Endothelial cell of umbilical vein (primary cell): ENCODE measurements at regions not wholly inside any gene's neighbourhood (a gene's known extent, or its start where the extent isn't known, plus 50 kb on each side); places are given as distances from the start of the nearest gene placed in this dataset.

Source experiments
- BruUV-seq: library from RNA; stranded (reverse); fragments of 400-500 nt; replicated peaks from 2 replicates; lab custom pipeline; 2021; lab: Mats Ljungman, UMichigan
- CTCF ChIA-PET: fragments of 300-600, 350-600 bp; sonication (Branson Sonifier 250); formaldehyde crosslinking; loops from one replicate; lab custom pipeline; 2021; ENCODE audit warnings: antibody characterized with exemption, inconsistent platforms; lab: Charles Lee
- POLR2A ChIA-PET: fragments of 300-600, 350-600 bp; sonication (Branson Sonifier 250); formaldehyde crosslinking; loops from one replicate; lab custom pipeline; 2021; ENCODE audit warnings: antibody characterized with exemption, inconsistent platforms; lab: Charles Lee
- DNase-seq: peaks from one replicate; pipeline ENCODE4 v3.0.0-alpha.2; 2011; ENCODE audit warnings: low read depth, low spot score
- FAIRE-seq: peaks from 2 replicates; lab custom pipeline; 2011; peaks lifted over from hg19 to GRCh38; lab: Jason Lieb, UNC
- H2AFZ ChIP-seq: 2 replicates; pipeline ENCODE4 v1.6.0; 2012; ENCODE audit warnings: low read depth, low read length, control low read depth, inconsistent platforms
- H3K27ac ChIP-seq: 2 replicates; pipeline ENCODE4 v1.5.1; 2011; ENCODE audit warnings: low read depth, mild to moderate bottlenecking, control low read depth, low read length, moderate library complexity; ENCODE audit not compliant: insufficient read depth
- H3K27me3 ChIP-seq, 2 experiments: 2 replicates each; pipeline versions ENCODE4 v1.6.0 to v1.6.1; 2011; ENCODE audit warnings: low read length in 2 of 2, mixed read lengths in 1 of 2; ENCODE audit not compliant: control insufficient read depth in 2 of 2, insufficient read depth in 2 of 2
- H3K36me3 ChIP-seq, 2 experiments: 2 replicates in 1 of 2; 3 replicates in 1 of 2; pipeline ENCODE4 v1.5.1; 2011; ENCODE audit warnings: low read length in 2 of 2, mild to moderate bottlenecking in 1 of 2, moderate library complexity in 1 of 2; ENCODE audit not compliant: control insufficient read depth in 2 of 2, insufficient read depth in 2 of 2; ENCODE audit errors: extremely low read depth in 1 of 2
- H3K4me1 ChIP-seq: 3 replicates; pipeline ENCODE4 v1.5.1; 2011; ENCODE audit warnings: mild to moderate bottlenecking, low read length; ENCODE audit not compliant: control insufficient read depth, insufficient read depth; ENCODE audit errors: extremely low read depth
- H3K4me2 ChIP-seq: 2 replicates; pipeline ENCODE4 v1.6.1; 2011; ENCODE audit warnings: low read length, control low read depth, mixed read lengths; ENCODE audit not compliant: insufficient read depth
- H3K4me3 ChIP-seq, 3 experiments: fragments of 200-600 bp in 1 of 3; sonication (generic), shearing (Covaris generic) in 1 of 3; replicated peaks in 1 of 3; 2 replicates each; pipeline ENCODE4 v1.5.1; 2011 to 2016; ENCODE audit warnings: control low read depth in 3 of 3, low read length in 3 of 3, mild to moderate bottlenecking in 2 of 3, inconsistent platforms in 1 of 3, low read depth in 1 of 3, moderate library complexity in 1 of 3; ENCODE audit not compliant: insufficient read depth in 1 of 3
- H3K79me2 ChIP-seq: 2 replicates; pipeline ENCODE4 v1.6.0; 2012; ENCODE audit warnings: low read length, inconsistent platforms; ENCODE audit not compliant: control insufficient read depth, insufficient read depth
- H3K9ac ChIP-seq: replicated peaks from 2 replicates; pipeline ENCODE3; 2011; ENCODE audit warnings: low read length, control low read depth; ENCODE audit not compliant: insufficient read depth; ENCODE audit errors: extremely low read depth
- H3K9me1 ChIP-seq: replicated peaks from 3 replicates; pipeline ENCODE4 v1.6.0; 2011; ENCODE audit warnings: mild to moderate bottlenecking, low read length; ENCODE audit not compliant: control insufficient read depth, insufficient read depth; ENCODE audit errors: extremely low read depth
- H3K9me3 ChIP-seq: replicated peaks from 2 replicates; pipeline ENCODE4 v1.5.1; 2012; ENCODE audit warnings: low read length, inconsistent platforms; ENCODE audit not compliant: control insufficient read depth, insufficient read depth
- H4K20me1 ChIP-seq: replicated peaks from 2 replicates; pipeline ENCODE3; 2011; ENCODE audit warnings: mild to moderate bottlenecking, low read length; ENCODE audit not compliant: control insufficient read depth, insufficient read depth; ENCODE audit errors: extremely low read depth
- CTCF ChIP-seq, 2 donors: IDR thresholded peaks; 1 replicate in 1 of 2; 2 replicates in 1 of 2; pipeline ENCODE4 v1.5.1; 2011; ENCODE audit warnings: low read length in 2 of 2, mild to moderate bottlenecking in 2 of 2, moderate library complexity in 2 of 2, control low read depth in 1 of 2, inconsistent platforms in 1 of 2, low read depth in 1 of 2; ENCODE audit not compliant: insufficient read depth in 1 of 2; ENCODE audit errors: extremely low read depth in 1 of 2
- EZH2 ChIP-seq: IDR thresholded peaks from 2 replicates; pipeline ENCODE4 v1.6.1; 2012; ENCODE audit warnings: borderline replicate concordance, low read depth, mild to moderate bottlenecking, moderate library complexity, low read length, inconsistent platforms; ENCODE audit not compliant: severe bottlenecking
- FOS ChIP-seq: IDR thresholded peaks from 2 replicates; pipeline ENCODE4 v1.6.1; 2011; ENCODE audit warnings: mild to moderate bottlenecking, low read length, moderate library complexity, borderline replicate concordance; ENCODE audit not compliant: insufficient read depth
- GATA2 ChIP-seq: IDR thresholded peaks from 2 replicates; pipeline ENCODE4 v1.7.0; 2011; ENCODE audit warnings: low read depth, mild to moderate bottlenecking, moderate library complexity, mixed read lengths, low read length; ENCODE audit not compliant: insufficient read length, insufficient read depth
- JUN ChIP-seq: IDR thresholded peaks from 2 replicates; pipeline ENCODE4 v1.6.1; 2011; ENCODE audit warnings: borderline replicate concordance, low read depth; ENCODE audit not compliant: insufficient read length, insufficient read depth
- MAX ChIP-seq: IDR thresholded peaks from 2 replicates; pipeline ENCODE4 v1.6.1; 2011; ENCODE audit not compliant: insufficient read depth, insufficient read length
- MYC ChIP-seq: IDR thresholded peaks from one replicate; pipeline ENCODE4 v1.6.1; 2011; ENCODE audit warnings: mild to moderate bottlenecking, low read depth, low read length
- POLR2A ChIP-seq: IDR thresholded peaks from 2 replicates; pipeline ENCODE4 v1.6.1; 2012; ENCODE audit warnings: low read depth, mild to moderate bottlenecking, control low read depth, low read length
- POLR2AphosphoS5 ChIP-seq: IDR thresholded peaks from 2 replicates; pipeline ENCODE4 v1.6.1; 2012; ENCODE audit warnings: low read depth, mild to moderate bottlenecking, control low read depth, low read length, moderate library complexity; ENCODE audit not compliant: insufficient read depth
- dilution Hi-C: fragments of 300-500 bp; cut with MboI; formaldehyde crosslinking; loops from one replicate; pipeline ENCODE4 v1.15.0; 2019; ENCODE audit warnings: low sequenced_read_pairs; ENCODE audit not compliant: extremely low pct_ligation_motif_present
- intact Hi-C: fragments of 100-400 bp; cut with micrococcal nuclease; formaldehyde crosslinking; loops from one replicate; pipeline ENCODE4 v1.10.0; 2022

GRCh38 chr12:83462419-83462818 is 775.7 kb downstream of the TMTC2 start:
- no peaks in the 10 kb centered on the region for H3K79me2 ChIP-seq
- H3K36me3 ChIP-seq: no peaks in the 10 kb centered on the region
- FAIRE-seq (no peak), DNase-seq (no peak)
- H3K27ac ChIP-seq: no peak overlapping the region
- H2AFZ ChIP-seq: no peak overlapping the region
- no peaks in the 10 kb centered on the region for H4K20me1 ChIP-seq
- no peaks in the 10 kb centered on the region for H3K9me3 ChIP-seq
- dilution Hi-C loops (no loop called here), intact Hi-C loops (no loop called here)
- H3K9ac ChIP-seq: no peak overlapping the region
- H3K4me3 ChIP-seq: no peak overlapping the region
- no peaks in the 10 kb centered on the region for H3K4me1 ChIP-seq
- TF ChIP-seq POLR2AphosphoS5: no peak
- TF ChIP-seq MYC: no peak
- no peaks in the 10 kb centered on the region for H3K27me3 ChIP-seq
- ChIA-PET CTCF (no interaction called here), POLR2A (no interaction called here)
- BruUV-seq: no TSS peak
- H3K4me2 ChIP-seq: no peak overlapping the region
- no peaks in the 10 kb centered on the region for H3K9me1 ChIP-seq

GRCh38 chr12:83461336-83461935 is 774.7 kb downstream of the TMTC2 start:
- FAIRE-seq (no peak), DNase-seq (no peak)
- ChIA-PET POLR2A (no interaction called here), CTCF (no interaction called here)
- Histone ChIP-seq H4K20me1 (no peaks in the 10 kb centered on the region), H3K9me3 (no peaks in the 10 kb centered on the region), H3K4me3 (no peak overlapping the region), H3K27me3 (no peaks in the 10 kb centered on the region), H3K4me1 (no peaks in the 10 kb centered on the region), H3K9ac (no peak overlapping the region), H3K36me3 (no peaks in the 10 kb centered on the region), H2AFZ (no peak overlapping the region), H3K4me2 (no peak overlapping the region), H3K27ac (no peak overlapping the region), H3K9me1 (no peaks in the 10 kb centered on the region), H3K79me2 (no peaks in the 10 kb centered on the region)
- dilution Hi-C loops (no loop called here), intact Hi-C loops (no loop called here)
- TF ChIP-seq MAX (no peak), EZH2 (no peak), JUN (no peak), MYC (no peak), GATA2 (no peak), FOS (no peak), CTCF (IDR thresholded peaks at IDR 0.05; ENCODE audit: extremely low read depth in 1 of 2, insufficient read depth in 1 of 2, low read depth in 1 of 2, low read length in 2 of 2) (no peak), POLR2A (no peak), POLR2AphosphoS5 (no peak)
- BruUV-seq: no TSS peak
